ENCODE measurements at regions not wholly inside any gene's neighbourhood (a gene's known extent, or its start where the extent isn't known, plus 50 kb on each side); places are given as distances from the start of the nearest gene placed in this dataset.

DNA sequence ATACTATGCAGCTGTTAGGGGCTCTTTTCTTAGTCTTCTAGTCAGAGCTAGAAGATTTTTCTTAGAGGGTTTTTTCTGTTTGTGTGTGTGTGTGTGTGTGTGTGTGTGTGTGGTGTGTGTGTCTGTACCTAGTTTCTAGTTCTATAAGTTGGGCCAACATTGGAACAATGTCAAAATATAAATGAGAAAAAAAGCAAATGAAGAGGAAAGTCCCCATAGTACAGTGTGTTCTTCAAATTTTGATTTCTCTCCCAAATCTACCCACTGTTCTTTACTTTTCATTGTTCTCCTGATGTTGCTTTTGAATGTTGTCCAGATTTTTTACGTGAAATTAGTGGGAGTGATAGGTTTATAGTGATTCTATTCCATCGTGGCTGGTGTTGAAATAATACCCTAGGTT lies 2153.4 kb upstream of the RAG2 start:
- Histone ChIP-seq H3K4me2 (ENCODE audit: control insufficient read depth, insufficient read depth) (no peak overlapping the region), H3K27me3 (replicated peaks in 1 of 2; ENCODE audit: control insufficient read depth in 2 of 2, insufficient read depth in 2 of 2, low read length in 1 of 2) (no peaks in the 10 kb centered on the region), H3K4me3 (no peak overlapping the region), H3K4me1 (ENCODE audit: control insufficient read depth, insufficient read depth, low read length) (no peaks in the 10 kb centered on the region), H3K27ac (ENCODE audit: control insufficient read depth, insufficient read depth) (no peak overlapping the region), H3K79me2 (ENCODE audit: control insufficient read depth, insufficient read depth, low read length) (no peaks in the 10 kb centered on the region), H2AFZ (ENCODE audit: control insufficient read depth, low read depth, low read length) (no peak overlapping the region), H4K20me1 (ENCODE audit: control insufficient read depth, insufficient read depth) (no peaks in the 10 kb centered on the region), H3K9ac (ENCODE audit: control insufficient read depth, insufficient read depth, low read length) (no peak overlapping the region), H3K9me3 (replicated peaks; ENCODE audit: control insufficient read depth, insufficient read depth, low read length) (no peaks in the 10 kb centered on the region), H3K36me3 (ENCODE audit: control insufficient read depth in 2 of 2, insufficient read depth in 2 of 2, low read length in 1 of 2) (no peaks in the 10 kb centered on the region)
- WGBS (ENCODE audit: insufficient coverage, insufficient replicate concordance, low lambda C conversion rate, missing lambda C conversion rate), result 3% methylated on average over 2 of the region's 2 CpGs
- DNase-seq (ENCODE audit: low read depth, low spot score) (no peak), FAIRE-seq (no peak), ATAC-seq (no peak)
- ChIA-PET CTCF (no interaction called here), RAD21 (ENCODE audit: unreplicated experiment) (no interaction called here), POLR2A (no interaction called here), SMC1A (ENCODE audit: uncharacterized antibody, unreplicated experiment) (no interaction called here)
- in situ Hi-C loops (cut with MboI) (no loop called here), intact Hi-C loops (cut with micrococcal nuclease; ENCODE audit: unreplicated experiment) (no loop called here)
- BruUV-seq (replicated peaks), result no TSS peak
- TF ChIP-seq, protein P1, sequence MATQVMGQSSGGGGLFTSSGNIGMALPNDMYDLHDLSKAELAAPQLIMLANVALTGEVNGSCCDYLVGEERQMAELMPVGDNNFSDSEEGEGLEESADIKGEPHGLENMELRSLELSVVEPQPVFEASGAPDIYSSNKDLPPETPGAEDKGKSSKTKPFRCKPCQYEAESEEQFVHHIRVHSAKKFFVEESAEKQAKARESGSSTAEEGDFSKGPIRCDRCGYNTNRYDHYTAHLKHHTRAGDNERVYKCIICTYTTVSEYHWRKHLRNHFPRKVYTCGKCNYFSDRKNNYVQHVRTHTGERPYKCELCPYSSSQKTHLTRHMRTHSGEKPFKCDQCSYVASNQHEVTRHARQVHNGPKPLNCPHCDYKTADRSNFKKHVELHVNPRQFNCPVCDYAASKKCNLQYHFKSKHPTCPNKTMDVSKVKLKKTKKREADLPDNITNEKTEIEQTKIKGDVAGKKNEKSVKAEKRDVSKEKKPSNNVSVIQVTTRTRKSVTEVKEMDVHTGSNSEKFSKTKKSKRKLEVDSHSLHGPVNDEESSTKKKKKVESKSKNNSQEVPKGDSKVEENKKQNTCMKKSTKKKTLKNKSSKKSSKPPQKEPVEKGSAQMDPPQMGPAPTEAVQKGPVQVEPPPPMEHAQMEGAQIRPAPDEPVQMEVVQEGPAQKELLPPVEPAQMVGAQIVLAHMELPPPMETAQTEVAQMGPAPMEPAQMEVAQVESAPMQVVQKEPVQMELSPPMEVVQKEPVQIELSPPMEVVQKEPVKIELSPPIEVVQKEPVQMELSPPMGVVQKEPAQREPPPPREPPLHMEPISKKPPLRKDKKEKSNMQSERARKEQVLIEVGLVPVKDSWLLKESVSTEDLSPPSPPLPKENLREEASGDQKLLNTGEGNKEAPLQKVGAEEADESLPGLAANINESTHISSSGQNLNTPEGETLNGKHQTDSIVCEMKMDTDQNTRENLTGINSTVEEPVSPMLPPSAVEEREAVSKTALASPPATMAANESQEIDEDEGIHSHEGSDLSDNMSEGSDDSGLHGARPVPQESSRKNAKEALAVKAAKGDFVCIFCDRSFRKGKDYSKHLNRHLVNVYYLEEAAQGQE (IDR thresholded peaks at IDR 0.05; ENCODE audit: low read depth, low read length), result no peak
- TF ChIP-seq SIN3A (IDR thresholded peaks at IDR 0.05; ENCODE audit: low read depth, low read length) (no peak), MXI1 (IDR thresholded peaks at IDR 0.05; ENCODE audit: low read depth, low read length) (no peak), MTA2 (IDR thresholded peaks at IDR 0.05; ENCODE audit: low read depth) (no peak), PML (IDR thresholded peaks at IDR 0.05; ENCODE audit: low read length) (no peak), EGR1 (IDR thresholded peaks at IDR 0.05; ENCODE audit: borderline replicate concordance in 1 of 2, low read depth in 2 of 2, low read length in 2 of 2) (no peak), DPF2 (IDR thresholded peaks at IDR 0.05) (no peak), SREBF1 (IDR thresholded peaks at IDR 0.05; ENCODE audit: low read length) (no peak), FOS (IDR thresholded peaks at IDR 0.05; ENCODE audit: borderline replicate concordance, extremely low read depth, insufficient read length) (no peak), HDAC2 (IDR thresholded peaks at IDR 0.05) (no peak), BRCA1 (IDR thresholded peaks at IDR 0.05; ENCODE audit: low read depth, low read length) (no peak), CEBPB (IDR thresholded peaks at IDR 0.05; ENCODE audit: borderline replicate concordance in 1 of 2, low read depth in 2 of 2, low read length in 2 of 2) (no peak)
- TF ChIP-seq, protein P2, sequence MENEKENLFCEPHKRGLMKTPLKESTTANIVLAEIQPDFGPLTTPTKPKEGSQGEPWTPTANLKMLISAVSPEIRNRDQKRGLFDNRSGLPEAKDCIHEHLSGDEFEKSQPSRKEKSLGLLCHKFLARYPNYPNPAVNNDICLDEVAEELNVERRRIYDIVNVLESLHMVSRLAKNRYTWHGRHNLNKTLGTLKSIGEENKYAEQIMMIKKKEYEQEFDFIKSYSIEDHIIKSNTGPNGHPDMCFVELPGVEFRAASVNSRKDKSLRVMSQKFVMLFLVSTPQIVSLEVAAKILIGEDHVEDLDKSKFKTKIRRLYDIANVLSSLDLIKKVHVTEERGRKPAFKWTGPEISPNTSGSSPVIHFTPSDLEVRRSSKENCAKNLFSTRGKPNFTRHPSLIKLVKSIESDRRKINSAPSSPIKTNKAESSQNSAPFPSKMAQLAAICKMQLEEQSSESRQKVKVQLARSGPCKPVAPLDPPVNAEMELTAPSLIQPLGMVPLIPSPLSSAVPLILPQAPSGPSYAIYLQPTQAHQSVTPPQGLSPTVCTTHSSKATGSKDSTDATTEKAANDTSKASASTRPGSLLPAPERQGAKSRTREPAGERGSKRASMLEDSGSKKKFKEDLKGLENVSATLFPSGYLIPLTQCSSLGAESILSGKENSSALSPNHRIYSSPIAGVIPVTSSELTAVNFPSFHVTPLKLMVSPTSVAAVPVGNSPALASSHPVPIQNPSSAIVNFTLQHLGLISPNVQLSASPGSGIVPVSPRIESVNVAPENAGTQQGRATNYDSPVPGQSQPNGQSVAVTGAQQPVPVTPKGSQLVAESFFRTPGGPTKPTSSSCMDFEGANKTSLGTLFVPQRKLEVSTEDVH (IDR thresholded peaks at IDR 0.05; ENCODE audit: low read depth, partially characterized antibody), result no peak
- TF ChIP-seq, protein P3, sequence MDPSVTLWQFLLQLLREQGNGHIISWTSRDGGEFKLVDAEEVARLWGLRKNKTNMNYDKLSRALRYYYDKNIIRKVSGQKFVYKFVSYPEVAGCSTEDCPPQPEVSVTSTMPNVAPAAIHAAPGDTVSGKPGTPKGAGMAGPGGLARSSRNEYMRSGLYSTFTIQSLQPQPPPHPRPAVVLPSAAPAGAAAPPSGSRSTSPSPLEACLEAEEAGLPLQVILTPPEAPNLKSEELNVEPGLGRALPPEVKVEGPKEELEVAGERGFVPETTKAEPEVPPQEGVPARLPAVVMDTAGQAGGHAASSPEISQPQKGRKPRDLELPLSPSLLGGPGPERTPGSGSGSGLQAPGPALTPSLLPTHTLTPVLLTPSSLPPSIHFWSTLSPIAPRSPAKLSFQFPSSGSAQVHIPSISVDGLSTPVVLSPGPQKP (IDR thresholded peaks at IDR 0.05; ENCODE audit: low read depth, low read length), result no peak
- TF ChIP-seq, protein P4, sequence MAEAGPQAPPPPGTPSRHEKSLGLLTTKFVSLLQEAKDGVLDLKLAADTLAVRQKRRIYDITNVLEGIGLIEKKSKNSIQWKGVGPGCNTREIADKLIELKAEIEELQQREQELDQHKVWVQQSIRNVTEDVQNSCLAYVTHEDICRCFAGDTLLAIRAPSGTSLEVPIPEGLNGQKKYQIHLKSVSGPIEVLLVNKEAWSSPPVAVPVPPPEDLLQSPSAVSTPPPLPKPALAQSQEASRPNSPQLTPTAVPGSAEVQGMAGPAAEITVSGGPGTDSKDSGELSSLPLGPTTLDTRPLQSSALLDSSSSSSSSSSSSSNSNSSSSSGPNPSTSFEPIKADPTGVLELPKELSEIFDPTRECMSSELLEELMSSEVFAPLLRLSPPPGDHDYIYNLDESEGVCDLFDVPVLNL (IDR thresholded peaks at IDR 0.05; ENCODE audit: low read depth, low read length), result no peak

Data from GM12878 (cell line).